HFF-Myc (cell line): ENCODE measurements at regions not wholly inside any gene's neighbourhood (a gene's known extent, or its start where the extent isn't known, plus 50 kb on each side); places are given as distances from the start of the nearest gene placed in this dataset.

ENCODE experiments used
- DNase-seq: peaks from one replicate; pipeline ENCODE4 v3.0.0-alpha.2; 2011; ENCODE audit warnings: low read depth; ENCODE audit errors: extremely low read depth
- H3K4me3 ChIP-seq: replicated peaks from 2 replicates; pipeline ENCODE4 v1.5.1; 2011; ENCODE audit warnings: low read depth, mild to moderate bottlenecking, control low read depth, low read length
- TF ChIP-seq, protein P1 (sequence below): IDR thresholded peaks from 2 replicates; pipeline ENCODE4 v1.5.1; 2012; ENCODE audit warnings: mild to moderate bottlenecking, low read depth, low read length, control low read depth; ENCODE audit errors: missing control alignments

DNA sequence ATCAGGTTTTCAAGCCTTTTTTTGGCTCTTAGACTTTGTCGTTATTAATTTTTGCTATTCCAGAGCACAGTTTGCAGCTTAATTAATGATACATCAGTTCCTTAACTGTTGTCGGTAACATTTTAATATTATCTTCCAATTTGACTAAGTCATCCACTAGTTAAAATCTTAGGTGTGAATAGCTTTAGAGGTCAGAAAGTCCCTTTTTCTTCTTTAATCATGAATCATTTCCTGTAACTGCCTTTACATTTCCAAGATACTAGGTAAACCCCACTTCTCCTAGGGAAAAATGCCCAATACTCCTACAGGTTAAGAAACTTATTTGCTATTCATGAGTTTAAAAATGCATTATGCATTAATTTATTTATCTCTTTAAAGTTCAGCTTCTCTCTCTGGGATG, 260.9 kb upstream of the CFAP20DC start:
- TF ChIP-seq, protein P1, sequence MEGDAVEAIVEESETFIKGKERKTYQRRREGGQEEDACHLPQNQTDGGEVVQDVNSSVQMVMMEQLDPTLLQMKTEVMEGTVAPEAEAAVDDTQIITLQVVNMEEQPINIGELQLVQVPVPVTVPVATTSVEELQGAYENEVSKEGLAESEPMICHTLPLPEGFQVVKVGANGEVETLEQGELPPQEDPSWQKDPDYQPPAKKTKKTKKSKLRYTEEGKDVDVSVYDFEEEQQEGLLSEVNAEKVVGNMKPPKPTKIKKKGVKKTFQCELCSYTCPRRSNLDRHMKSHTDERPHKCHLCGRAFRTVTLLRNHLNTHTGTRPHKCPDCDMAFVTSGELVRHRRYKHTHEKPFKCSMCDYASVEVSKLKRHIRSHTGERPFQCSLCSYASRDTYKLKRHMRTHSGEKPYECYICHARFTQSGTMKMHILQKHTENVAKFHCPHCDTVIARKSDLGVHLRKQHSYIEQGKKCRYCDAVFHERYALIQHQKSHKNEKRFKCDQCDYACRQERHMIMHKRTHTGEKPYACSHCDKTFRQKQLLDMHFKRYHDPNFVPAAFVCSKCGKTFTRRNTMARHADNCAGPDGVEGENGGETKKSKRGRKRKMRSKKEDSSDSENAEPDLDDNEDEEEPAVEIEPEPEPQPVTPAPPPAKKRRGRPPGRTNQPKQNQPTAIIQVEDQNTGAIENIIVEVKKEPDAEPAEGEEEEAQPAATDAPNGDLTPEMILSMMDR: no peak
- no peak for DNase-seq
- H3K4me3 ChIP-seq: no peak overlapping the region

DNA sequence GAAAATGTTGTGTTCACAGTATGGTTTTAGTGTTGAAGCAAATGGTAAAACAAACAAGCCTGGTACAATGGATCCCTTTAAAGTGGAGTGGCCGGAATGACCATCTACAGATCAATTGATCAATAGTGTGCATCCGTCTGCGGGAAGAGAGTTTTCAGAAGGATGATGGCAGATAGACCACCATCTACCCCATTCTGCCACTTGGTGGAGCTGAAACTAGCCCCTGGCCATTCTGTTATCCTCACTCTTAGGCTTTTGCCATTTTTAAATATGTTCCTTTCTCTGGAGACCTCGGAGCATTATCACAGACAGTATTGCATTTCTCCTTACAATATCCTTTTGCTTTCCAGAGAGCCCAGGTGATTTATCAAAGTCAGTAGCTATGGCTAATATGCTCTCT, 258.9 kb upstream of the CFAP20DC start:
- no peak overlapping the region for H3K4me3 ChIP-seq
- no peak for DNase-seq
- TF ChIP-seq, protein P1: no peak

DNA sequence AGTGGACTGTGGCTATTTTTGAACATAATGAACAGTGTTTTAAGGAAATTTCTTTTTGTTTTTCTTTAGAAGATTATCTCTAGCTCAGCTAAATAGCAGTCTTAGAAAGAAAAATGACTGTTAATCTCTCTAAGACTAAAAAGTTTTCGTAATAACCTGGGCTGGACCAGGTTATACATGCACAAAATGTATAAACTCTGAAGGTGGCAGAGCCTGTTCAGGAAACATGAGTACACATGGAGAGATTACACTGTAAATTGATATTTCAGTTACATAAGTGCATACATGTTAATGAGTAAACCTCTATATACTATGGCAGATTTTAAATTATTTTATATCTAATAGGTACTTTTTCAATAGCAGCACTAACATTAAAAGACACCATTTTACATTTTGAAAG, 258.2 kb upstream of the CFAP20DC start:
- TF ChIP-seq, protein P1: no peak
- no peak overlapping the region for H3K4me3 ChIP-seq
- DNase-seq: no peak

DNA sequence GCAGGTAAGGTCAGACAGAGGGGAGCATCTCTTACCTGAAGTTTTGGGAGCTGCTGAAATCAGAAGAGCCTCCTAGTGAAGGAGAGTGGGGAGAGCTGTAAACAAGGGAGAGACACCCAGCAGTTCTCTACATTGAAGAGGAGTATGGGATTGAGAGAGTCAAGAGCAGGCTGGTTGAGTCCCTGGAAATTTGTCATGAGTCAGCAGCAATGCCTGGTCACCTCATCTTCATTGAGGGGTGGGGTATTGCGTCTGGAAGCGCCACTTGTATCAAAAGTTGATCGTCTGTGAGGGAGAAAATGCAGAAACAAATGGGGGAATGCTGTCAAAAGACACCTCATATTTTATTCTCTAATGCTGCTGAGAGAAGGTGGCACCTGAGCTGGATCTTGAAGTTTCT, 256.6 kb upstream of the CFAP20DC start:
- H3K4me3 ChIP-seq: no peak overlapping the region
- TF ChIP-seq, protein P1: no peak
- no peak for DNase-seq

DNA sequence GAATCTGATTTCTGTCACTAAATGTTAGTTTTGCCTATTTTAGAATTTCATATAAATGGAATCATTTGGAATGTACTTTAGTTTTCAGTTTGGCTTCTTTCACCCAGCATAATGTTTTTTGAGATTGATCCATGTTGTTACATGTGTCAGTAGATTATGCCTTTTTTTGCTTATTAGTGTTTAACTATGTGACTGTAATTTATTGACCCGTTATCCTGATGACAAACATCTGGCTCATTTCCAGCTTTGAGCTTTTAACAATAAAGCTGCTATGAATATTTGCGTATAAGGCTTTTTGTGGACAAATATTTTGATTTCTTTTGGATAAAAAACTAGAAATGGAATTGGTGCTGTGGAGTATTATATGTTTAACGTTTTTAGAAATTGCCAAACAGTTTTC, 254.5 kb upstream of the CFAP20DC start:
- no peak for DNase-seq
- TF ChIP-seq, protein P1: no peak
- H3K4me3 ChIP-seq: no peak overlapping the region

DNA sequence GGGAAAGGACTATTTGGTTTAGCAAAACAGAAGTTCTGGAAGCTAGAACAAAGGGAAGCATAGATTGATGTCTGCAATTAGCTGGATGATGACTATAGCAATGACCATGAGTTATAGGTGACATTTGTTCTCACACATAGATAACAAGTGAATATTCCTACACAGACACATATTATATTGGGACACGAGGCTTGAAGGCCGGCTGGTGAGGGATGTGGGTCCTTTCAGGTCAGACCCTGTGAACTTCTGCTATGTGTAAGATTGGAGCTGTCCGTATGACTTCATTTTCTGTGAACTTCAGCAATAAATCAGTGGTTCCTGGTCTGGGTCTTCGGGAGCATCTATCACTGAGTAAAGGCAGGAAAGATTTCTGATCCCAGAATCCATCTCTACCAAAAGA, 253.6 kb upstream of the CFAP20DC start:
- DNase-seq: no peak
- H3K4me3 ChIP-seq: no peak overlapping the region
- TF ChIP-seq, protein P1: no peak

DNA sequence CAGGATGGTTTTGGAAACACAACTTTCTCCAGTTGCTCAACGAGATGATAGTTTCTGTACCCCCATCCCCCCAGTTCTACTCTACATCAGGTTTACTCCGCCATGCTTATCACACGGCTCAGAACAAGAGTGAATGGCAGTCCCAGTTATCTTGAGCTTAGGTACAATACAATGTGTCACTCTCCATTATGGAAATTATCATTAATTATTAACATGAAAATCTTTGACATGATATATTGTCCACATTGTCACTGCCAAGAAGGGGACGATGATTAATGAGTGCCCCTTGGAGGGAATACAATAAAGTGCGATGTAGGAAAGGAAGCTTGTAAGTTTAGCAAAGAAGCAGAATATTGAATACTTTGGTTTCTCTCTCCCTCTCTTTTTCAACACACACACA, 252.6 kb upstream of the CFAP20DC start:
- no peak for DNase-seq
- TF ChIP-seq, protein P1: no peak
- H3K4me3 ChIP-seq: no peak overlapping the region
